WI38 (cell line): ENCODE measurements at regions not wholly inside any gene's neighbourhood (a gene's known extent, or its start where the extent isn't known, plus 50 kb on each side); places are given as distances from the start of the nearest gene placed in this dataset.

Source experiments
- H3K4me3 ChIP-seq: 2 replicates; pipeline ENCODE4 v1.5.1; 2011; ENCODE audit warnings: low read depth, mild to moderate bottlenecking, control low read depth, low read length
- TF ChIP-seq, protein P1 (sequence below): IDR thresholded peaks from 2 replicates; pipeline ENCODE4 v1.5.1; 2012; ENCODE audit warnings: low read depth, mild to moderate bottlenecking, control low read depth, low read length

DNA sequence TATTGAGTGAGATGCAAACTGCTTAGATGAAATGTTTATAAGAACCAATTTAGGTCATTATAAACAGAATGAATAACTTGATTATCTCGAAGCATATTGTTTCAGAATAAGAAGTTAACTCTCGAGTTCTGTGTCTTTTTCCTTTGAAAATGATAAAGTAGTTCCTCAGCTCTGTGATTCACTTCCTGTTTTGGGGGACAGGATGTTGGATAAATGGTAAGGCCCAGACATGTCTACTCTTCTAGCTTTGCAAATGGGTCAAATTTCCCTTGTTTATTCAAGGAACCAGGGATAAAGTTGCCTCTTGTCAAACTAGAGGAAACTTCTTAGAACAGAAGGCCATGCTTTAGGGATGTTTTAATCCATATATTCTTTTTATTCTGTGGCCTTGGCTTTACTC, 246.9 kb downstream of the SOX4 start:
- H3K4me3 ChIP-seq: no peak overlapping the region
- TF ChIP-seq, protein P1, sequence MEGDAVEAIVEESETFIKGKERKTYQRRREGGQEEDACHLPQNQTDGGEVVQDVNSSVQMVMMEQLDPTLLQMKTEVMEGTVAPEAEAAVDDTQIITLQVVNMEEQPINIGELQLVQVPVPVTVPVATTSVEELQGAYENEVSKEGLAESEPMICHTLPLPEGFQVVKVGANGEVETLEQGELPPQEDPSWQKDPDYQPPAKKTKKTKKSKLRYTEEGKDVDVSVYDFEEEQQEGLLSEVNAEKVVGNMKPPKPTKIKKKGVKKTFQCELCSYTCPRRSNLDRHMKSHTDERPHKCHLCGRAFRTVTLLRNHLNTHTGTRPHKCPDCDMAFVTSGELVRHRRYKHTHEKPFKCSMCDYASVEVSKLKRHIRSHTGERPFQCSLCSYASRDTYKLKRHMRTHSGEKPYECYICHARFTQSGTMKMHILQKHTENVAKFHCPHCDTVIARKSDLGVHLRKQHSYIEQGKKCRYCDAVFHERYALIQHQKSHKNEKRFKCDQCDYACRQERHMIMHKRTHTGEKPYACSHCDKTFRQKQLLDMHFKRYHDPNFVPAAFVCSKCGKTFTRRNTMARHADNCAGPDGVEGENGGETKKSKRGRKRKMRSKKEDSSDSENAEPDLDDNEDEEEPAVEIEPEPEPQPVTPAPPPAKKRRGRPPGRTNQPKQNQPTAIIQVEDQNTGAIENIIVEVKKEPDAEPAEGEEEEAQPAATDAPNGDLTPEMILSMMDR: no peak

GRCh38 chr6:21842875-21843645, 249.5 kb downstream of the SOX4 start:
- no peak overlapping the region for H3K4me3 ChIP-seq
- TF ChIP-seq, protein P1: no peak

DNA sequence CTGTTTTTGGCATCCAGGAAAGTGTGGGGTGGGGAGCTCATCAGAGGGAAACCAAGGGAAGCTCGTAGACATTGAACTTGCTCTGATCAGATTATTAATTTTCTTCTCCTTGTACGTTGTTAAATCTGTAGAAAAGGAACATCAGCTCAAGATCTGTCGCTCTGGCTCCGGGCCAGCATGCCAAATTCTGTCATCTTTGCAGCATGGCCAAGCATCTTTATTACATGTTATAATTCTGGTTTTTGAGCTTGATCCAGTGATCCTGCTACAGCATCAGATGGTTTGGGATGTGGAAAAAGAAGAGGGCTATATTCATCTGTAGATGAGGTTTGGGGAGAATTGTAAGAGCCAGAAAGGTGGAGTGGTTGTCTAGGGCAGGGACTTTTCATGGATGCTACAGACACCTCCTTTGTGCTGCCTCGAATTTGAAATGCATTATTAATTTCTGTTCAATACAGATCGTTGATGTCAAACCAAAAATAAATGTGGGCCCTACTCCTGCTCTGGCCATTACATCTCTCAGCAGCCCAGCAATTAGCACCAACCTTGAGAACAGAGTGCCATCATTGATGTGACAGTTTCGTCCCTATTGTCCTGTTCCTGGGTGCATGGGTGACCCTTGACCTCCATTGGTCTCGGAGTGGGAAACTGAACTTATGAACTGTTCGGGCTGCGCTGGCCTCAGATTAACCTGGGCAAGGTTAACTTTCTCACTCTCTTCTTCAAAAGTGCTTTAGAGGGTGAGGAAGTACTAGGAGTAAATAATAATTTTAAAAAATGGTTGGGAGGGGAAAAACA, 250.8 kb downstream of the SOX4 start:
- H3K4me3 ChIP-seq: no peak overlapping the region
- TF ChIP-seq, protein P1: no peak

GRCh38 chr6:21845018-21845417, 251.5 kb downstream of the SOX4 start:
- TF ChIP-seq, protein P1: no peak
- H3K4me3 ChIP-seq: no peak overlapping the region

- TF ChIP-seq, protein P1: no peak
- H3K4me3 ChIP-seq: no peak overlapping the region
These were observed 252.0 kb downstream of the SOX4 start for GRCh38 chr6:21845439-21846140.

DNA sequence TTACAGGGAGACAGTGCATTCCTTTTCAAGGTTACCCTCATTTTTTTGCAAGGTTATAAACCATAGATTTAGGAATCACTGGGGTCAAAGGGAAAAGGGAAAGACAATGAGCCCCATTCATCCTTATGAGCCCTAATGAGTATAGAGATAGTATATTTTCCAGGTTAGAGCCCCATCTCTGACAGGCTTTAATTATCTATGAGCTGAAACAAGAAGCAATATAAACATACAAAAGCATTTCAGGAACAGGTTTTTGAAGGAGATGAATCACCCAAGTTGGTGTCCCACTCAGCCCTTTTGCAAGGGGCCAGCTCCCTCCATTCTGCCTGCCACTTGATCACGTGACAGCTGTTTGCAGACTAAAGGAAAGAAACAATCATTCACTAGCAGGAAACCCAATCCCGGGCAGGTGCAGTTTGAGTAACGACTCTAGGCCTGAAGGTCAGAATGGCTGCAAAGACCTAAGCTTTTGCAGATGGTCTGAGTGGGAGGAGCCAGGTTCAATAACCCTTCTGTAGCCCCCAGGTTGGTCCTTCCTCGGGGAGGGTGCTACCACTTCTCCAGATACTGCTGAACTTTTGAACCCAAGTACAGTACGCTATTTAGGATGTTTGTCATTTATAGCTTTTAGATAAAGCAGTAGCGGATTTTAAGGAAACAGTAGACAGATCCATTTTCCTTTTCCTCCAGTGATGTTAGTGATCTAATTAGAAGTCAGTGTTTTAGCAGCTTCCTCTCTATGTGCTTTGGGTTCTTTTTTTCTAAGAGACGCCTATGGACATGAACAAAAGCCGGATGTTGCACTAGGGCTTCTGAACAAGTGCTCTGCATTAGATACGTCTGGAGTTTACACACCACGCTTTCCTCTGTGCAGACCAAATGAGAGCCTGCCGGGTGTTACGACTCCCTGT, 253.2 kb downstream of the SOX4 start:
- TF ChIP-seq, protein P1: no peak
- no peak overlapping the region for H3K4me3 ChIP-seq
